ENCODE measurements at regions not wholly inside any gene's neighbourhood (a gene's known extent, or its start where the extent isn't known, plus 50 kb on each side); places are given as distances from the start of the nearest gene placed in this dataset.

DNA sequence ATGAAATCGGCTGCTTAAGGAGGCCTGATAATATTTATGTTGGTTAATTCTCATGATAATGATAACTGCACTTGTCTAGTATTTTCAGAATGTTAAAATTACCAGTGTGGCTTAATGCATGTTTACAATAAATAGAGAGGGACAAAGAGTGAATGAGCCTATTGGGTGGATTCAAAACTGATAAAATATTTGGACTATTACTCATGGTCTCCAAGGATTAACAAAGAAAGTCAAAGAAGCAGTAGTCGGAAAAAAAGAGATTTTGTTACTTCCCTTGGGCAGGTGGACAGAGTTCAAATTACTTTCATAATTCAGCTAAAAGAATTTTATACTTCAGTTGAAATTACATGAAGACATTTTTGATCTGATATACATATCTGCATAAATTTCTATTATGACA lies 258.2 kb upstream of the PMFBP1 start:
- ChIA-PET POLR2A (ENCODE audit: partially characterized antibody) (no interaction called here), CTCF (ENCODE audit: partially characterized antibody) (no interaction called here)
- H4K8ac ChIP-seq (ENCODE audit: extremely low read depth, insufficient read depth, low read length) = no peak overlapping the region
- no peak overlapping the region for H2AK5ac ChIP-seq (ENCODE audit: low read depth, low read length)
- H3K14ac ChIP-seq (ENCODE audit: insufficient read length) = no peak overlapping the region
- DNase-seq (ENCODE audit: low read depth in 1 of 2, low spot score in 2 of 2) = no peak
- H3K23me2 ChIP-seq (ENCODE audit: low read depth, low read length) = no peaks in the 10 kb centered on the region
- no peak overlapping the region for H3K23ac ChIP-seq (ENCODE audit: insufficient read length)
- H2BK120ac ChIP-seq (replicated peaks; ENCODE audit: low read depth, low read length) = no peak overlapping the region
- no peak overlapping the region for H2BK20ac ChIP-seq (ENCODE audit: low read length)
- no peak overlapping the region for H3K18ac ChIP-seq (ENCODE audit: extremely low read depth, low read length)
- FAIRE-seq = no peak
- H3K4me1 ChIP-seq (replicated peaks in 1 of 4; ENCODE audit: control insufficient read depth in 3 of 4, insufficient read depth in 4 of 4, low read length in 3 of 4) = no peaks in the 10 kb centered on the region
- H3K27me3 ChIP-seq (replicated peaks in 1 of 4; ENCODE audit: control insufficient read depth in 3 of 4, extremely low read depth in 1 of 4, insufficient read depth in 3 of 4, low read length in 3 of 4) = no peaks in the 10 kb centered on the region
- H3K56ac ChIP-seq (replicated peaks; ENCODE audit: insufficient read length, low read depth, low read length) = no peak overlapping the region
- peaks cover 5 to 16% of the 10 kb centered on the region in 2 experiments; a peak in 2 of 4 replicates for H3K9me3 ChIP-seq (ENCODE audit: insufficient read depth in 2 of 2, low read depth in 1 of 2, low read length in 1 of 2)
- H2BK12ac ChIP-seq (ENCODE audit: low read depth, low read length) = no peak overlapping the region
- H2AFZ ChIP-seq (ENCODE audit: low read length) = no peak overlapping the region
- H2BK5ac ChIP-seq (ENCODE audit: low read depth, low read length) = no peak overlapping the region
- no peak overlapping the region for H3K4me2 ChIP-seq (ENCODE audit: insufficient read depth in 1 of 2, low read depth in 2 of 2, low read length in 2 of 2)
- no peak for TF ChIP-seq RAD21 (IDR thresholded peaks at IDR 0.05 in 1 of 2, conservative IDR thresholded peaks at IDR 0.05 in 1 of 2; ENCODE audit: low read depth in 2 of 2, low read length in 2 of 2)
- TF ChIP-seq EP300 (IDR thresholded peaks at IDR 0.05; ENCODE audit: borderline replicate concordance in 1 of 2, low read depth in 2 of 2, low read length in 2 of 2) = no peak
- TF ChIP-seq RBBP5 (IDR thresholded peaks at IDR 0.05; ENCODE audit: borderline replicate concordance, low read depth, low read length) = no peak
- no peak overlapping the region for H4K5ac ChIP-seq (ENCODE audit: insufficient read length, low read depth, low read length)
- H3K79me2 ChIP-seq (ENCODE audit: control insufficient read depth in 1 of 2, insufficient read depth in 2 of 2, low read length in 2 of 2) = no peaks in the 10 kb centered on the region
- WGBS, 2 experiments (ENCODE audit: extremely low coverage in 1 of 2, insufficient coverage in 1 of 2, insufficient read length in 1 of 2, insufficient replicate concordance in 2 of 2, low coverage in 1 of 2, low lambda C conversion rate in 2 of 2, missing lambda C conversion rate in 1 of 2) = 90% methylated on average over 2 of the region's 2 CpGs; no CpG with 5 or more reads in 1 of the 2 experiments
- H3K79me1 ChIP-seq (ENCODE audit: low read depth, low read length) = no peaks in the 10 kb centered on the region
- no peak overlapping the region for H3K27ac ChIP-seq (ENCODE audit: low read depth, low read length)
- no peak overlapping the region for H4K91ac ChIP-seq (replicated peaks; ENCODE audit: insufficient read length, low read length)
- H2BK15ac ChIP-seq (ENCODE audit: low read length) = no peak overlapping the region
- H3K9ac ChIP-seq (replicated peaks in 1 of 4; ENCODE audit: extremely low read depth in 1 of 4, low read depth in 3 of 4, low read length in 3 of 4) = no peak overlapping the region
- H3K4me3 ChIP-seq (ENCODE audit: extremely low read depth in 1 of 4, insufficient read depth in 2 of 4, low read depth in 3 of 4, low read length in 4 of 4) = no peak overlapping the region
- no peak overlapping the region for H3K4ac ChIP-seq (replicated peaks; ENCODE audit: insufficient read length, low read depth, low read length)
- H3K36me3 ChIP-seq (ENCODE audit: control insufficient read depth in 2 of 4, insufficient read depth in 4 of 4, low read length in 3 of 4) = no peaks in the 10 kb centered on the region
- H4K20me1 ChIP-seq (replicated peaks in 1 of 2; ENCODE audit: control insufficient read depth in 1 of 2, insufficient read depth in 2 of 2, low read length in 2 of 2) = no peaks in the 10 kb centered on the region
